DMS 273 treated with DMSO at 0.1 percent for 48 hours (cell line): ENCODE measurements at regions not wholly inside any gene's neighbourhood (a gene's known extent, or its start where the extent isn't known, plus 50 kb on each side); places are given as distances from the start of the nearest gene placed in this dataset.
A peak's percentile ranks its signal among the peaks of the same experiment; 100 is the strongest.

Experiments
- DNase-seq: peaks from one replicate; lab custom pipeline; 2025; lab: John Stamatoyannopoulos, UW

DNA sequence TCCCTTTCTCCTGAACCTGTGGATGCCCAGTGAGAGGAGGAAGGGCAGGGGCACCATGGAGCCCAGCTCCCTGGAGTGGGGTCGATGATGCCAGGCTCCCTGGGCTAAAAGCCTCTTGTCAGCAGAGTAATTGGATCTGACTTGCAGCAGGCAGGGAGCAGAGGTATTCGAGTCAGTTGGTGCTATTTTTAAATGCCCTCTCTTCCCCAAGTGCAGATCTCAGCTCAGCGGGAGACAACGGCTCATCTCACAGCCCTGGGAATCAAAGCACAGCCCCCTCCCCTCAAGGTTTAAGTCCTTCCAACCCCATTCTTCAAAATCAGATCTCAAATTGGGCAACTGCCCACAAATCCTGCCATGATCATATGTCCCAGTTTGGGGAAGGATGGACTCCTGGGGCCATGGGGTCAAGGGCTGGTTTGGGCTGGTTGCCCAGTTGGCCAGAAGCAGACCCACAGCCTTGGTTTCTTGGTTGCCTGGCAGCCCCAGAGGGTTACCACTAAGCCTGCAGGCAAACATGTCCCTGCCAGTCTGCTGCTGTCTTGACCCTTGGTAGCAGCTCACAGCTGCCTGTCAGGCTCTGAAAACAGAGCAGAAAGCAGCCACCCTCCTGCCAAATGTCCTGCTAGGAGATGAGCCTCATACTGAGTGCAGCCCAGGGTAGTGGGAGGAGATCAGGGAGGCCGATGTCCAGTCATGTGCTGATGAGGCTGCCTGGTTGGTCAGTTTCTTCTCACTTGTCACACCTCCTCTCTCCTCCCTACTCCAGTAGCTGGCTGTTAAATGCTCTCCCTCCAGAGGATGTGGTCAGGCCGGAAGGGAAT is 244.9 kb downstream of the LOXHD1 start:
- DNase-seq, result peak; percentile 46

DNA sequence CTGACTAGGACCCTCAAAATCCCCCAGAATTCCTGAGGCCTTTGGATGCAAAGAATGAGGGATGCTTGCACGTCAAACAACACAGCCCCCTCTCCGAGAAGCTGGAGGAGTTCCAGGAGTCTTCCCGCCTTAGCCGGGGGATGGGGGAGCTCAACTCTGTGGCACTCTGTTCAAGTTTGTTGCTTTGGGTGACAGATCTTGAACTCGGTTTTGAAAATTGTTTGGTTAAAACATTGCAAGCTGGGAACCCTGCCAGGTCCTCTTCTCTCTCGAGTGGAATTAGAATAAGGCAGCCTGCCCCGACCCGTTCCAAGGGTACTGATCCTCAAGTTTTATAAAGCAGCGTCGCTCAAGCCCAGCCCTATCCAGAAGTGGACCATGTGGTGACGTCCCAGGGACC is 244.1 kb downstream of the LOXHD1 start:
- DNase-seq, result peak; percentile 17

DNA sequence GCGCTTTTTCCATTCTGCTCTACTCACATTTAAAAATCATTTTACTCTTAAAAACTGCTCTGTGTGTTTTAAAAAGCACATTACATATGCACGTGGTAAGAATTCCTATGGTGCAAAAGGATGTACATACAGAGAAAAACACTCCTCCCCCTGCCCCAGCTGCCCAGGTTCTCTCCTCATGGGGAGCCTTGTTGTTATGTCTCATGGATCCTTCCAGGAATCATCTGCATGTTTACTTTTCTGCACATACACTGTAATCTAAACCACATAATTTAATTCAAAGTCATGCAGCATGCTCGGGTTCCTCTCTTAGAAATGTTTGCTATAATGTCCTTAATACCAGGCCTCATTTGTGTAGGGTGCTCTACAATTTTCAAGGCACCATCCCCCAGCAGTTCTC is 243.3 kb downstream of the LOXHD1 start:
- DNase-seq, result no peak

DNA sequence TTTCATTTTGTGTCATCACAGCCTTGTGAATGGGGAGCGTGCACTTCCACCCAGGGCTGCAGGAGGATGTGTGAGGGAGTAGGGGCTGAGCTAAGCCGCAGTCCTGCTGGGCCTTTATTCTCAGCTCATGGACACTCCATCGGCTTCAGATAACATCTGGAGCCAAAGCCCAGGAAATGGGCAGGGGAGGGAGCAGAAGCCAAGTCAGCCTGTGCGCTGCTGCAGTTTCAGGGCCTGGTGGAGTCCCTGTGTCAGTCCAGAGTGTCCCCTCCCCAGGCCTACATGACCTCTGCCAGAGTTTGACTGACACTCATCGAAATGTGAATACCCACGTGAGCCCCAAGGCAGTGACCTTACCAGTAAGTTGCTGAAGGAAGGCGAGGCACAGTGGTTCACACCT is 242.2 kb downstream of the LOXHD1 start:
- no peak for DNase-seq

DNA sequence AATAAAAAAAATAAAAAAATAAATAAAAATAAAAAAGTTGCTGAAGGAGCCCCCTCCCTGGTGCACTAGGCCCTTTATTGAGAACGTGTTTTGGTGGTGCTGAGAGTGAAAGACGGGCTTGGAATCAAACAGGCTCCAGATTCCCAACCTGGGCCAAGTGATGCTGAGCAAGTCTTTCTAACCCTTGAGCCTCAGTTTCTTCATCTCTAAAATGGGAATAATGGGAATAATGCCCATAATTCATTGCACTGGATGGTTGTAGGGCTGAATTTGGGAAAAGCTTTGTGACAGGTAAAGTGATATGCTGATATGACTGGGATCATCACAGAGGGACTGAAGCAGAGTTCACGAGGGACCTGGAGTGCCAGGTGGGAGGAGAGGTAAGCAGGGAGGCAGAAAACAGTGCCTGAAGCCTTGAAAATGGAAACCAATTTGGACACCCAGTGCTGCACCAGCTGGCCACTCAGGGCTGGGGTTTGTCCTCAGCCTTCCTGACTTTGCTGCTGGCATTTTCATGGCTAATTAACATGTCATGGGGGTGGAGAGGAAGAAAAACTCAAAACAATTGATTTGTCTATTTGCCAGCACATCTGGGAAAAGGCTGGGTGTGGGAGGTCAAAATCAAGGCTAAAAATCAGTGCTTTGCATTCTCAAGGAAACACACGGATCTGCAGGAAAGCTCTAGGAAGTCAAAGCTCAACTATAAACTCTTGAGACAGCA is 241.3 kb downstream of the LOXHD1 start:
- no peak for DNase-seq

DNA sequence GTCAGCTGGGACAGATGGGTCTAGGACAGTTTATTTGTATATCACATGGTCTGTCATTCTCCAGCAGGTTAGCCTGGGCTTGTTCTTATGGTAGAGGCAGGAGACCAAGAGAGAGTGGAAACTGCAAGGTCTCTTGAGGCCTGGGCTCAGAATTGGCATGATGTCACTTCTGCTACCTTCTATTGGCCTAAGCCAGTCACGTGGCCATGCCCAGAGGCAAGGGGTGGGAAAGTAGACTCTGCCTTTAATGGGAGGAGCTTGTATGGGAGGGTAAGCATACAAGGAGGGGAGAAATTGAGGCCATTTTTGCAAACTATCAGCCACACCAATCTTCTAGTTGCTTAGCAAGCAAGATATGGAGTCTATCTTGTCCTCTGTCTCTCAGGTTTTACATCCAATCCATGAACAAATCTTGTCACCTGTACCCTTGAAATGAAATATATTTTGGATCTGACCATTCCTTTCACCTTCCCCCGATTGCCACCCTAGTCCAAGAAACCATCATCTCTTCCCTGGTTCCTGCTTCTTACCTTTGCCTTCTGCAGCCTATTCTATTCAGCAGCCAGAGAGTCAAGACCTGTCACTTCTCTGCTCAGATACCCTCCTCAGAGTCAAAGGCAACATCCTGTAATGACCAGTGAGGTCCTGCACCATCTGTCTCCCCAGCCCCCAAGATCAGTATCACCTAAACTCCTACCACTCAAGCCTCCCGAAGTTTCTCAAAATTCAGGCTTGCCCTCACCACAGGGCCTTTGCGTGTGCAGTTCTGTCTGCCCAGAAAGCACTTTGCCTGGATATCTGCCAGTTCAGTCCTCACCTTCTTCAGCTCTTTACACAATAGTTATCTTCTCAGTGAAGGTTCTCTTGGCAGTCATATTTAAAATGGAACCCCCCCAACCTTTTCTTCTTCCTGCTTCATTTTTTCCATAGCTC is 240.0 kb downstream of the LOXHD1 start:
- peak; percentile 62 for DNase-seq

DNA sequence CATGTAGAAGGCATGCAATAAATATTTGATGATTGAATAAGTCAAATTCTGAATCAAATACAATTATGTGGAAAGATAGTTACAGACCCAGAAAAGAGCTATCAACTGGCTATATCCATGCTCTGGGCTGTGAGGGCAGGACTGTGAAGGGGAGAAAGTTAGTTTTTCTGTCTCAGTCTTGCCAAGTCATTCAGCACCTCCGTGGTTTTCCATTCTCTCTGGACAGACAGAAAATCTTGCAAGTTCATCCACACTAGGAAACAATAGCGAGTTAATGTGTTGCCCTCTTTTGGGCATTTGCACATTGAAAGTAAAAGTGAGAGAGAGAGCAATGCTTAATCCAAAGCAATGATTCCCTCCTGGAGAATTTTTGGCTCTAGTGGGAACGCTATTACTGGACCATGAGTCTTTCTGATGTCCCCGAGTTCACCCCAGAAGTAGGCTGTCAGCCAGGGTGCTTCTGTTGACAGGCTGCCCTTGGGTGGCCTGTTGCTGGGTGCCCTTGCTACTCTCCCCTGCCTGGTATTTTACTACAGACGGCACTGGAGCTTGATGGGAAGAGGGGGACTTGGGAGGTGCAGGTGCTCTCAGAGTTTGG is 238.3 kb downstream of the LOXHD1 start:
- no peak for DNase-seq

DNA sequence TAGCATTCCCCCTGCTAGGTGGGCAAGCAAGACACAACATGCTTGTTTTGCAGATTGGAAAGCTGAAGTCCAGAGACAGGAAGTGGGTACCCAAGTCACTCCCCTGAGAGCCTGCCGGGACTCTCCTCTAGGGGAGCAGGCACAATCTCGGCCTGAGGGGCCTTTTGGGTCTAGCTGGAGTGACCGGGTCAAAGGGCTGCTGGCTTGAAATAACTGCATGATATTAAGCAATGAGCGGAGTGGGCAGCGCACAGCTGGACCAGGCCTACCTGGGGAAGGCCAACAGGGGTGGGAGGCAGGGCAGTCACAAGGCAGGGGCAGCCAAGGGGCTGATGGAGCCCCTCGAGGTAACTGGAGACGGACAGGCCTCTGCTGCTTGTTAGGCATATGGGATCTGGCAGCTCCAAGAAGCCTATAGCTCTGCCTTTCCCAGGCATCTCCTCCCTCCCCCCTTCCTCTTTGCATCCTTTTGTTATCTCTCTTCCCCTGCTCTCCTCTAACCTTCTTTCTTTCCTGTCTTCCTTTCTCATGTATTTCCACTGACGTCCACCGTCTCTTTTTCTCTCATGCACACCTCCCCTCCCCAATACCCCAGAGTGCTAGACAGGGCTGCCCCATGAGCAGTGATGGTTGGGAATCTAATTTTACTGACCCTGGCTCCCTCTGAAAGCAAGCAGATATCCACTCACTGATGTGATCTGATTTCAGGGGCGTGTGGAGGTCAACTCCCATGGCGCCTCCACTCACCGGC is 237.5 kb downstream of the LOXHD1 start:
- no peak for DNase-seq

DNA sequence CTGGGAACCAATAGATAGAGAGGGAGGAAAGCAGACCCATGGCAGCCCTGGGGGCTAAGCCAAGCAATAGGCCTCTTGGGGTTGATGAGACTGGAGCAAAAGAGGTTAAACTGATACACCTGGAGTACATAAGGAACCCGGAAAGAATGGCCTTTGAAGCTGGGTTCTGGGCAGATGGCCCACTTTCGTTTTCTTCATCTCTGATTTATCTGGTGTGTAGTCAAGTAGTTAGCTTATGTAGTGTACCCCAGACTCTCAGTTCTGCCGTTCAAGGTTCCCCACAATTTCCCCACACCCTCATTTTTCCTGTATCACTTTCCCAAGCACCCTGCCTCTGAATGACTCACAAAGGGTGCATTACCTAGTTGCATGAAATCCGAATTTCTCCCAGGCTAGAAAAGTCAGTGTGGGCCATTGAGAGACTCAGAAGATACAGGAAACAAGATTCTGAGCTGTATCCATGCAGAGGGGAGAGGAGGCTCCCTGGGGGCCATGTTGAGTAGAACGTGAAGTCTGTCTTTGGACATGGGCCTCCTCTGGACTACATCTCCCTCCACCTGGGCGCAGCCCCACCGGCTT is 235.0 kb downstream of the LOXHD1 start:
- no peak for DNase-seq

DNA sequence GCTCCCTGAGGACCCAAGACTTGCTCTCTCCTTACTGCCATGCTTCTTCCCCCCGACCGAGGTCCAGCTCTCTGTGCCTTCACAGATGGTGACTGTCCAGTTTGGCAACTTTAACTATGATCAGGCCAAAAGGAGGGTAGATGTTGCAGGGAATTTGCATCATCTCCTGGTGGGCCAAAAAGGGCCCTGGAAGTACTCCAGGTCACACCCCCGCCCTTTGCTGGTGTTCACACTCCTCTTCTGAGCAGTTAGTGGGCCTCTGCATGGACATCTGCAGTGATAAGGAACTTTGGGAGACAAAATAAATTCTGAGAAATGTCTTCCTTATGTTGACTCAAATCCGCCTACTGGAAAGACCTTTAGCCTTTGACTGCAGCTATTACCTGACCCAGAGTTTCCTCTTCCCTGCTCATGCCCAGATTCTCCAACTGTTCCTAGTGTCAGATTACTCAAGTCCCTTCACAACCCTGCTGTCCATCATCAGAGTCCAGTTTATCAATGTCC is 234.4 kb downstream of the LOXHD1 start:
- no peak for DNase-seq

DNA sequence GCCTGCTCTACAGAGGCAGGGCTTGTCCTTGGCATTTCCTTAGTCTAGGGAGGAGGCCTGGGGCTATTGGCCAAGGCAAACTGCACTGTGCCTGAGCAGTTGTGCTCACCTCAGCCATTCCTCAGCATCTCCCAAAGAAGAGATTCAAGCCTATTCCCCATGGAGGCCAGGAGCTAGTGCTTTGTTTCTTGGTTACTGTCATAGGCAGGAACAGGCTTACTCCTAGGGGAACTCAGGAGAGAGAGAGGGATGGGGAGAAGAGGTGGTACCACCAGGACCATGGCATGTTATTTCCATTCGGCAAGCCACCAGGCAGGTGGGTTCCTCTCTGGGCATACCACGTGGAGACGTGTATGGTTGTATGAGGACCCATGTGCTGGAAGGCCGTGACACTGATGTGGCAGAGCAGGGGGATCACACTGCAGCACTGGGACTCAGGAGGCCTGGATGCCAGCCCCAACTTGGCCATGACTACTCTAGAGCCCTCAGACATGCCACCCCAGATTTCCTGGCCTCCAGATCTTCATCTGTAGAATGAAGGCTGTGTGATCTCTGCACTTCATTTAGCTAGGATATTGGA is 233.7 kb downstream of the LOXHD1 start:
- no peak for DNase-seq

DNA sequence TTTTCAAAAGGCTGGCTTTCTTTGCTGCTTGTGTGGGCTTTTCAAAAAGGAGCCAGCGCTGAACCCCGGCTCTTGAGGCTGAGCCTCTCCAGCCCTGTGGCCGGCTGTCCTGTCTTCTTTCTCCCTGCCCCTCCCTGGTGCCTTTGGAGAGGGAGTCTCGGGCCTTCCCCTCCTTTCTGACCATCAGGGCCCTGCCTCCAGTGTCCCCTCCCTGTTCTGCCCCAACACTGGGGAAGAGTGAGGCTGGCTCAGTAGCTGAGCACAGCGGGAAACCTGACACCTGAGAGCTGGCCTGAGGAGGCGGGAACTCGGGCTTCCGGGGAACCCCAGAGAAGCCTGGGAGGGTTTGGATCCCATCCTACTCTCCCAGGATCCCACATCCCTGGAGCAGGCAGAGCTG is 232.1 kb downstream of the LOXHD1 start:
- no peak for DNase-seq

DNA sequence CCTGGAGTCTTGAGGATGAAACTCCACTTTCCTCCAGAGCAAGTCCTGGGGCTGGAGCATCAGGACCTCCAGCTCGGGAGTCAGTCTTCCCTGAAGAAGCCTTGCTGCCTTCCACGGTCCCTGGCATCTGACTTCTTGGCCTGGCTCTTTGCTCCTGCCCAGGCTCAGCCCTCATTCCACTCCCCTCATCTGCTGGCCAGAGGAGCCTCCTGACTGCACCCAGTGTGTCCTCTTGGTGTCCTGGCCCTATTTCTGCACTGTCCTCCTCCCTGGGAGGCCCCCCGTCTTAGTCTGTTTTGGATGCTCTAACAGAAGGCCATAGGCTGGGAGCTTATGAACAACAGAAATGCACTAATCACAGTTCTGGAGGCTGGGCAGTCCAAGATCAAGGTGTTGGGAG is 231.5 kb downstream of the LOXHD1 start:
- no peak for DNase-seq

DNA sequence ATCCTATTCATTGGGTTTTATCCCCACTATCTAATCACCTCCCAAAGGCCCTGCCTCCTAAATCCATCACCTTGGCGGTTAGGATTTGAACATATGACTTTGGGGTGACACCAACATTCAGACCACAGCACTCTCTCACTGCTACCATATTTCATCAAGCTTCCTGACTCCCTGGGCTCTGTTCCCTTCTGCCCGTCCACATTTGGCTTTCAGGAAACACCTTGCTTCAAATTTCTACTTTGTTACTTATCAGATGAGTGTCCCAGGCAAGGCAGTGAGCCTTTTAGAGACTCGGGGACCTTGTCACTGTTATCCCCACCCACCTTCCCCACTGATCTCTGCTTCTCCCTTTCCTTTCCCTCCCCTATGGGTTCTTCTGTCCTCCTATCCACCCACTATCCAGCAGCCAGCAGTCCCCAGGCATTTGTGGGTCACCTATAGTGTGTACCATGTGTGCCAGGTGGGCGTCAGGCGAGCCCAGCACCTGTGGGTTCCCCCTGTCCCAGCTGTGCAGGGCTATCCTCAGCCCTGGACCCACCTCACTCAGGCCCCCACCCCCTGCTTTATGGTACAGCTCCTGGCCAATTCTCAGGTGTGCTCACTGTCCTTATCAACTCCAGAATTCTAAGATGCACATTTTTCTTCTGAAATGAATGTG is 230.9 kb downstream of the LOXHD1 start:
- DNase-seq, result no peak

DNA sequence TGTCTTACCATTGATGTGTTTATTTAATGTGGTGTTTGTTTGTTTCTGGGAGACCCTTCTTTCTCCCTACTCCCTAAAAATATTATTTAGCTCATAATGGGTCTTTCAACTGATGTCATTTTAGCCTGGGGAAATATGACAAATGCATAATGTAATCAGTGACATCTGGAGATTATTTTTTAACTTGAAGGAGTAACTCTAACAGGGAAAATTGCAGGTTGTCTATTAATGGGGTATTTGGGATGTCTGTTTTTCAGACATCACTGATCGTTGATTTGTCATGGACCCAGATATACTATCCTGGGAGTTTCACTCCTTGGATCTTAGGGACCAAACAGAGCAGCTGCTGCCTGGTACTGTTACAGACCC is 230.4 kb downstream of the LOXHD1 start:
- no peak for DNase-seq
